Activated CD8-positive, alpha-beta T cell treated with anti-CD3 and anti-CD28 coated beads for 36 hours (primary cell): ENCODE measurements at regions not wholly inside any gene's neighbourhood (a gene's known extent, or its start where the extent isn't known, plus 50 kb on each side); places are given as distances from the start of the nearest gene placed in this dataset.

Experiments used
- ATAC-seq: fragments of 200-7000 bp; cut with Tn5 transposase; one replicate; pipeline ENCODE4 v1.10.0; 2021; ENCODE audit warnings: mild to moderate bottlenecking, moderate library complexity
- CTCF ChIA-PET: fragments of 350-600 bp; sonication (Branson Sonifier 250); formaldehyde crosslinking; loops from one replicate; lab custom pipeline; 2021; ENCODE audit warnings: antibody characterized with exemption; lab: Charles Lee
- POLR2A ChIA-PET: fragments of 350-600 bp; sonication (Branson Sonifier 250); formaldehyde crosslinking; loops from one replicate; lab custom pipeline; 2021; ENCODE audit warnings: antibody characterized with exemption; lab: Charles Lee
- DNase-seq: peaks from one replicate; pipeline ENCODE4 v3.0.0-alpha.2; 2020
- H3K27ac Mint-ChIP-seq: one replicate; pipeline ENCODE4 v1.8.0; 2021; ENCODE audit warnings: mild to moderate bottlenecking, mixed read lengths
- H3K27me3 Mint-ChIP-seq: one replicate; pipeline ENCODE4 v1.8.0; 2021; ENCODE audit warnings: mixed read lengths
- H3K36me3 Mint-ChIP-seq: one replicate; pipeline ENCODE4 v1.8.0; 2021; ENCODE audit warnings: low read depth, mixed read lengths
- H3K4me1 Mint-ChIP-seq: one replicate; pipeline ENCODE4 v1.8.0; 2021; ENCODE audit warnings: low read depth, mixed read lengths
- H3K4me3 Mint-ChIP-seq: one replicate; pipeline ENCODE4 v1.8.0; 2021; ENCODE audit warnings: mild to moderate bottlenecking, moderate library complexity, mixed read lengths
- H3K9me3 Mint-ChIP-seq: one replicate; pipeline ENCODE4 v1.8.0; 2021; ENCODE audit warnings: mixed read lengths
- CTCF ChIP-seq: fragments of 200-600 bp; IDR thresholded peaks from one replicate; pipeline ENCODE4 v1.8.0; 2022; ENCODE audit warnings: antibody characterized with exemption, mild to moderate bottlenecking
- intact Hi-C: fragments of 100-400 bp; cut with micrococcal nuclease; formaldehyde crosslinking; loops from one replicate; pipeline ENCODE4 v1.10.0; 2022

- Mint-ChIP-seq H3K4me1 (no peaks in the 10 kb centered on the region), H3K27ac (no peak overlapping the region), H3K4me3 (no peak overlapping the region), H3K36me3 (no peaks in the 10 kb centered on the region), H3K27me3 (peaks cover 3% of the 10 kb centered on the region), H3K9me3 (no peaks in the 10 kb centered on the region)
- POLR2A ChIA-PET = no interaction called here
- ATAC-seq = no peak
- intact Hi-C loops = no loop called here
- TF ChIP-seq CTCF = no peak
- DNase-seq = no peak
- CTCF ChIA-PET = interaction anchor here (1.2 kb wide), 1 partner anchor 51 kb away, joined by 3 read pairs; no protein-coding TSS in a partner anchor
These were observed 79.8 kb upstream of the CCNG1 start for GRCh38 chr5:163357636-163358035.

GRCh38 chr5:163360656-163361055, 76.7 kb upstream of the CCNG1 start:
- H3K27me3 Mint-ChIP-seq = peaks cover 6% of the 10 kb centered on the region
- POLR2A ChIA-PET = no interaction called here
- TF ChIP-seq CTCF = no peak
- H3K36me3 Mint-ChIP-seq = no peaks in the 10 kb centered on the region
- CTCF ChIA-PET = no interaction called here
- ATAC-seq (no peak), DNase-seq (no peak)
- no peak overlapping the region for H3K27ac Mint-ChIP-seq
- H3K9me3 Mint-ChIP-seq = no peaks in the 10 kb centered on the region
- no peaks in the 10 kb centered on the region for H3K4me1 Mint-ChIP-seq
- H3K4me3 Mint-ChIP-seq = no peak overlapping the region
- intact Hi-C loops = no loop called here

- no peaks in the 10 kb centered on the region for H3K36me3 Mint-ChIP-seq
- H3K9me3 Mint-ChIP-seq = no peaks in the 10 kb centered on the region
- ATAC-seq (no peak), DNase-seq (no peak)
- no peak overlapping the region for H3K27ac Mint-ChIP-seq
- TF ChIP-seq CTCF = no peak
- H3K27me3 Mint-ChIP-seq = peaks cover 6% of the 10 kb centered on the region
- no peaks in the 10 kb centered on the region for H3K4me1 Mint-ChIP-seq
- ChIA-PET POLR2A (no interaction called here), CTCF (interaction anchor here (2.9 kb wide), 1 partner anchor 13 kb away, joined by 11 read pairs; no protein-coding TSS in a partner anchor)
- intact Hi-C loops = no loop called here
- no peak overlapping the region for H3K4me3 Mint-ChIP-seq
These were observed 75.9 kb upstream of the CCNG1 start for GRCh38 chr5:163361450-163361849.

- Mint-ChIP-seq H3K27ac (no peak overlapping the region), H3K4me1 (no peaks in the 10 kb centered on the region), H3K9me3 (peaks cover 2% of the 10 kb centered on the region), H3K36me3 (no peaks in the 10 kb centered on the region), H3K27me3 (peaks cover 8% of the 10 kb centered on the region), H3K4me3 (no peak overlapping the region)
- POLR2A ChIA-PET = interaction anchor here (0.6 kb wide), 1 partner anchor 17 kb away, joined by 3 read pairs; no protein-coding TSS in a partner anchor
- intact Hi-C loops = no loop called here
- TF ChIP-seq CTCF = no peak
- CTCF ChIA-PET = interaction anchor here (2.9 kb wide), 1 partner anchor 15 kb away, joined by 11 read pairs; no protein-coding TSS in a partner anchor
- DNase-seq = no peak
- no peak for ATAC-seq
These were observed 74.5 kb upstream of the CCNG1 start for GRCh38 chr5:163362840-163363371.

DNA sequence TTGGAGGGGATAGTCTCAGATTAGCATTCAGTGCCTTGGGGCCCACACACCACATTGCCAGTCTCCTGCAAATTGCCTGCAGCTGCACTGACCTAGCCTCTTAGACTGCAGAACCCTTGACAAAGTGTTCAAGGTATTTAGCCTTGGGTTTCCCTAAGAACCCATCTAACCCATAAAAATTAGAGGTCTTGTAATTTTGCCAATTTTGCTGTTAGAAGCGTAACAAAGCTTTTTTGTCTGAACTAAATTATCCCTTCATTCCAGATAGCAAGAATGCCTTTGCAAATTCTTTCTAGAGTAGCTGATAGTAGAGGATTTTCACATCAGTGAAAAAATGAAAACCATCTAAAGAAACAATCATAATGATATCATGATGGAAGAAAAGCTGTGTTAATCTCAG, 74.0 kb upstream of the CCNG1 start:
- ATAC-seq = no peak
- H3K36me3 Mint-ChIP-seq = no peaks in the 10 kb centered on the region
- intact Hi-C loops = no loop called here
- POLR2A ChIA-PET = interaction anchor here (0.6 kb wide), 1 partner anchor 18 kb away, joined by 3 read pairs; no protein-coding TSS in a partner anchor
- no peaks in the 10 kb centered on the region for H3K4me1 Mint-ChIP-seq
- CTCF ChIA-PET = interaction anchor here (2.9 kb wide), 1 partner anchor 15 kb away, joined by 11 read pairs; no protein-coding TSS in a partner anchor
- no peak overlapping the region for H3K4me3 Mint-ChIP-seq
- no peak overlapping the region for H3K27ac Mint-ChIP-seq
- peaks cover 8% of the 10 kb centered on the region for H3K27me3 Mint-ChIP-seq
- H3K9me3 Mint-ChIP-seq = peaks cover 2% of the 10 kb centered on the region
- no peak for TF ChIP-seq CTCF
- no peak for DNase-seq
